Vagina (tissue), 2 donors: ENCODE measurements at regions not wholly inside any gene's neighbourhood (a gene's known extent, or its start where the extent isn't known, plus 50 kb on each side); places are given as distances from the start of the nearest gene placed in this dataset.

ENCODE experiments used
- CTCF ChIP-seq, 3 experiments: fragments of 450-650 bp in 2 of 3; fragments of 200-600 bp in 1 of 3; sonication (generic) in 1 of 3; IDR thresholded peaks; one replicate each; pipeline ENCODE4 v1.5.1; 2017 to 2019; ENCODE audit warnings: antibody characterized with exemption in 3 of 3, mild to moderate bottlenecking in 2 of 3, moderate library complexity in 2 of 3
- POLR2A ChIP-seq, 2 donors: fragments of 450-650 bp; IDR thresholded peaks; one replicate each; pipeline ENCODE4 v1.6.1; 2017; ENCODE audit warnings: antibody characterized with exemption in 2 of 2, mild to moderate bottlenecking in 2 of 2, moderate library complexity in 2 of 2

DNA sequence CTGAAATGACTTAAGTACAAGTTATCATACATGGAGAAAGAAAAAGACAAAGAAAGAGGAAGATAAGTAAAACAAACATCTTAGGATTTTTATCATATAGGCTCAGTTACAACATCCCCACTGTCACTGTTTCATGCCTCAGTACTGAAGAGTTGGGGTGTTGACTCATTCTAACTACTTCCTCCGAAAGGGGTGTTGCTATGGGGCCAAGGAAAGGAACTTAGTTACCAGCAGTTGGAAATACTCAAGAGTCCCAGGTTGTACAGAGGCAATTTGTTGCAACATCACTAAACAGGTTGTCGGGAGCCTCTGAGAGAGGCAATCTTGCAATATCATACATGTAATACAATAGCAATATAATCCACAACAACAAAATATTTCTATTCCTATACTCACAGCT lies 1264.7 kb downstream of the PCDH7 start:
- TF ChIP-seq CTCF (IDR thresholded peaks at IDR 0.05): no peak
- no peak for TF ChIP-seq POLR2A (IDR thresholded peaks at IDR 0.05)
